WTC11 (cell line): ENCODE measurements at regions not wholly inside any gene's neighbourhood (a gene's known extent, or its start where the extent isn't known, plus 50 kb on each side); places are given as distances from the start of the nearest gene placed in this dataset.

Experiments used
- ATAC-seq: fragments of 200-7000 bp; cut with Tn5 transposase; 2 replicates; pipeline ENCODE4 v1.10.0; 2021; ENCODE audit warnings: mild to moderate bottlenecking, moderate library complexity
- CTCF ChIA-PET: fragments of 300-600 bp; sonication (Branson Sonifier 250); formaldehyde crosslinking; loops from one replicate; lab custom pipeline; 2021; ENCODE audit warnings: antibody characterized with exemption; lab: Charles Lee
- POLR2A ChIA-PET: fragments of 350-600 bp; sonication (Branson Sonifier 250); formaldehyde crosslinking; loops from one replicate; lab custom pipeline; 2021; ENCODE audit warnings: antibody characterized with exemption; lab: Charles Lee
- DNase-seq: peaks from one replicate; pipeline ENCODE4 v3.0.0; 2021; ENCODE audit warnings: low spot score
- H3K27ac Mint-ChIP-seq: 2 replicates; pipeline ENCODE4 v1.8.0; 2021; ENCODE audit warnings: mixed read lengths
- H3K27me3 Mint-ChIP-seq: 2 replicates; pipeline ENCODE4 v1.8.0; 2021; ENCODE audit warnings: low read depth, mild to moderate bottlenecking, moderate library complexity, mixed read lengths
- H3K36me3 Mint-ChIP-seq: 2 replicates; pipeline ENCODE4 v1.8.0; 2021; ENCODE audit warnings: mixed read lengths
- H3K4me1 Mint-ChIP-seq: 2 replicates; pipeline ENCODE4 v1.8.0; 2022; ENCODE audit warnings: mixed read lengths
- H3K4me3 Mint-ChIP-seq: 2 replicates; pipeline ENCODE4 v1.8.0; 2021; ENCODE audit warnings: mild to moderate bottlenecking, moderate library complexity, mixed read lengths
- H3K9me3 Mint-ChIP-seq: 2 replicates; pipeline ENCODE4 v1.8.0; 2021; ENCODE audit warnings: mixed read lengths
- ESRRA ChIP-seq: sonication (generic); formaldehyde crosslinking; IDR thresholded peaks from 2 replicates; pipeline ENCODE4 v1.8.1; 2022; ENCODE audit warnings: mild to moderate bottlenecking, missing genetic modification reagents, borderline replicate concordance
- FOXJ3 ChIP-seq: sonication (generic); formaldehyde crosslinking; IDR thresholded peaks from 2 replicates; pipeline ENCODE4 v1.9.0; 2021; ENCODE audit warnings: missing genetic modification reagents, mild to moderate bottlenecking, borderline replicate concordance
- FOXK1 ChIP-seq: sonication (generic); formaldehyde crosslinking; IDR thresholded peaks from 2 replicates; pipeline ENCODE4 v1.8.0; 2022; ENCODE audit warnings: mild to moderate bottlenecking, moderate library complexity, missing genetic modification reagents
- HMGA2 ChIP-seq: fragments of 250-450 bp; sonication (Bioruptor Pico); IDR thresholded peaks from 2 replicates; pipeline ENCODE4 v1.4.0; 2021; ENCODE audit warnings: mild to moderate bottlenecking, moderate library complexity
- MYBL2 ChIP-seq: sonication (generic); formaldehyde crosslinking; IDR thresholded peaks from 2 replicates; pipeline ENCODE4 v1.8.1; 2023; ENCODE audit warnings: mild to moderate bottlenecking, moderate library complexity, missing genetic modification reagents
- NFYB ChIP-seq: sonication (generic); formaldehyde crosslinking; conservative IDR thresholded peaks from 2 replicates; pipeline ENCODE4 v1.8.0; 2022; ENCODE audit warnings: low read depth, missing genetic modification reagents
- NR3C1 ChIP-seq: sonication (generic); formaldehyde crosslinking; conservative IDR thresholded peaks from 2 replicates; pipeline ENCODE4 v1.8.1; 2023; ENCODE audit warnings: low read depth, mild to moderate bottlenecking, missing genetic modification reagents
- RORB ChIP-seq: fragments of 250-450 bp; sonication (Bioruptor Pico); IDR thresholded peaks from 2 replicates; pipeline ENCODE4 v1.9.0; 2021; ENCODE audit warnings: mild to moderate bottlenecking
- SP1 ChIP-seq: sonication (generic); formaldehyde crosslinking; conservative IDR thresholded peaks from 2 replicates; pipeline ENCODE4 v1.8.1; 2022; ENCODE audit warnings: missing genetic modification reagents
- TEAD1 ChIP-seq: sonication (generic); formaldehyde crosslinking; IDR thresholded peaks from 2 replicates; pipeline ENCODE4 v1.8.0; 2022; ENCODE audit warnings: mild to moderate bottlenecking, missing genetic modification reagents
- USF2 ChIP-seq: sonication (generic); formaldehyde crosslinking; IDR thresholded peaks from 2 replicates; pipeline ENCODE4 v1.8.1; 2023; ENCODE audit warnings: mild to moderate bottlenecking, missing genetic modification reagents, moderate library complexity
- ZNF416 ChIP-seq: fragments of 250-450 bp; sonication (Bioruptor Pico); IDR thresholded peaks from 2 replicates; pipeline ENCODE4 v1.9.0; 2021; ENCODE audit warnings: mild to moderate bottlenecking, inconsistent platforms
- TF ChIP-seq, protein P1 (sequence below): sonication (generic); formaldehyde crosslinking; IDR thresholded peaks from 2 replicates; pipeline ENCODE4 v1.8.1; 2022; ENCODE audit warnings: mild to moderate bottlenecking, missing genetic modification reagents, moderate library complexity, borderline replicate concordance
- TF ChIP-seq, protein P2 (sequence below): sonication (generic); formaldehyde crosslinking; IDR thresholded peaks from 2 replicates; pipeline ENCODE4 v1.8.0; 2022; ENCODE audit warnings: mild to moderate bottlenecking, missing genetic modification reagents
- TF ChIP-seq, protein P3 (sequence below): fragments of 200-600 bp; IDR thresholded peaks from 2 replicates; pipeline ENCODE4 v1.8.0; 2022; ENCODE audit warnings: antibody characterized with exemption
- TF ChIP-seq, protein P4 (sequence below): sonication (generic); formaldehyde crosslinking; IDR thresholded peaks from 2 replicates; pipeline ENCODE4 v1.8.0; 2023; ENCODE audit warnings: mild to moderate bottlenecking, missing genetic modification reagents

DNA sequence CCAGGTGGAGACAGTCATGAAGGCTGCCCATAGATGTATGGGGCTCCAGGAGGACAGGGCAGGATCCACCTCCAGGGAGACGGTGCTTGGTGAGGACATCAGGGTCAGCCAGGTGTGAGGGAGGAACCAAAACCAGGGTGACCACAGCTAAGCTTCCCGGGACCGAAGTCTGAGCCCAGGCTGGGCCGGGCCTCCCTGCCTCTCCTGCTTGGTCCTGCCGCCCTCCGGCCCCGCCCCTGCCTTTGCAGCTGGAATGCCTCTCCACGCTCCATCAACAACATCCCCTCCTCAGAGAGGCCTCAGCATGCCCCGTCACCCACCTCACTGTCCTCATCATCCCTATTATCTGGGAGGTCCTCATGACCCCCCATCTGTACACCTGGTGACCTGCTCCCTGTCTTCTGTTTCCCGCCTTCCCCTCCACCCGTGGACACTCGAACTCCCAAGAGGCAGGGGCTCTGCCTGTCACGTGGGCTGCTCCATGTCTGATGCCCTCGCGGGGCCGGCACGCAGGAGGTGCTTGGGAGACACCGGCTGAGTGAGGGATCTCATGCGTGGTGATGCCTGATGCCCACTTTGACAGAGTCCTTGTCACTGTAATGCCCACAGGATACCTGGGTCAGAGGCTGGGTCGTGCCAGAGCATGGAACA, 59.4 kb downstream of the RTL6 start:
- TF ChIP-seq, protein P1, sequence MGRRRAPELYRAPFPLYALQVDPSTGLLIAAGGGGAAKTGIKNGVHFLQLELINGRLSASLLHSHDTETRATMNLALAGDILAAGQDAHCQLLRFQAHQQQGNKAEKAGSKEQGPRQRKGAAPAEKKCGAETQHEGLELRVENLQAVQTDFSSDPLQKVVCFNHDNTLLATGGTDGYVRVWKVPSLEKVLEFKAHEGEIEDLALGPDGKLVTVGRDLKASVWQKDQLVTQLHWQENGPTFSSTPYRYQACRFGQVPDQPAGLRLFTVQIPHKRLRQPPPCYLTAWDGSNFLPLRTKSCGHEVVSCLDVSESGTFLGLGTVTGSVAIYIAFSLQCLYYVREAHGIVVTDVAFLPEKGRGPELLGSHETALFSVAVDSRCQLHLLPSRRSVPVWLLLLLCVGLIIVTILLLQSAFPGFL: no peak
- 0 out of 2 replicates have a peak, but pooled peaks have one; percentile 19 for TF ChIP-seq FOXK1 (CRISPR knock-in tag)
- H3K36me3 Mint-ChIP-seq: no peaks in the 10 kb centered on the region
- POLR2A ChIA-PET: no interaction called here
- CTCF ChIA-PET: interaction anchor here (1.2 to 1.7 kb wide), 4 partner anchors 14 to 185 kb away, joined by 3 to 6 read pairs (median 4); no protein-coding TSS in a partner anchor
- peaks cover 8% of the 10 kb centered on the region for H3K4me1 Mint-ChIP-seq
- no peak overlapping the region for H3K4me3 Mint-ChIP-seq
- H3K27ac Mint-ChIP-seq: no peak overlapping the region
- ATAC-seq: no peak
- no peak for DNase-seq
- no peaks in the 10 kb centered on the region for H3K9me3 Mint-ChIP-seq
- H3K27me3 Mint-ChIP-seq: no peaks in the 10 kb centered on the region

GRCh38 chr22:44438056-44438455, 60.0 kb downstream of the RTL6 start:
- no peak overlapping the region for H3K27ac Mint-ChIP-seq
- CTCF ChIA-PET: interaction anchor here (1.1 to 1.7 kb wide), 5 partner anchors 13 to 371 kb away, joined by 3 to 6 read pairs (median 3); no protein-coding TSS in a partner anchor
- peaks cover 8% of the 10 kb centered on the region for H3K4me1 Mint-ChIP-seq
- H3K36me3 Mint-ChIP-seq: no peaks in the 10 kb centered on the region
- TF ChIP-seq SP1 (CRISPR knock-in tag) (no peak), FOXJ3 (CRISPR knock-in tag) (no peak), ZNF416 (CRISPR knock-in tag) (no peak), NFYB (CRISPR knock-in tag) (no peak), TEAD1 (CRISPR knock-in tag) (no peak), RORB (CRISPR knock-in tag) (no peak)
- TF ChIP-seq, protein P2, sequence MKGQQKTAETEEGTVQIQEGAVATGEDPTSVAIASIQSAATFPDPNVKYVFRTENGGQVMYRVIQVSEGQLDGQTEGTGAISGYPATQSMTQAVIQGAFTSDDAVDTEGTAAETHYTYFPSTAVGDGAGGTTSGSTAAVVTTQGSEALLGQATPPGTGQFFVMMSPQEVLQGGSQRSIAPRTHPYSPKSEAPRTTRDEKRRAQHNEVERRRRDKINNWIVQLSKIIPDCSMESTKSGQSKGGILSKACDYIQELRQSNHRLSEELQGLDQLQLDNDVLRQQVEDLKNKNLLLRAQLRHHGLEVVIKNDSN: no peak
- TF ChIP-seq, all 79 proteins: peak for 0
- ATAC-seq (peak; percentile 89), DNase-seq (peak; percentile 58)
- H3K4me3 Mint-ChIP-seq: no peak overlapping the region
- no peaks in the 10 kb centered on the region for H3K27me3 Mint-ChIP-seq
- POLR2A ChIA-PET: no interaction called here
- no peaks in the 10 kb centered on the region for H3K9me3 Mint-ChIP-seq

GRCh38 chr22:44437216-44438055, 60.6 kb downstream of the RTL6 start:
- H3K4me3 Mint-ChIP-seq: no peak overlapping the region
- 0 out of 2 replicates have a peak overlapping the region, but pooled peaks have one; percentile 27 for H3K27ac Mint-ChIP-seq
- peaks cover 5% of the 10 kb centered on the region for H3K4me1 Mint-ChIP-seq
- H3K27me3 Mint-ChIP-seq: no peaks in the 10 kb centered on the region
- POLR2A ChIA-PET: no interaction called here
- CTCF ChIA-PET: interaction anchor here (1.1 to 1.7 kb wide), 5 partner anchors 13 to 370 kb away, joined by 3 to 6 read pairs (median 3); no protein-coding TSS in a partner anchor
- H3K36me3 Mint-ChIP-seq: no peaks in the 10 kb centered on the region
- DNase-seq (no peak), ATAC-seq (no peak)
- TF ChIP-seq USF2: peak; percentile 30; the same call in 1 of the 2 replicates
- TF ChIP-seq, protein P3, sequence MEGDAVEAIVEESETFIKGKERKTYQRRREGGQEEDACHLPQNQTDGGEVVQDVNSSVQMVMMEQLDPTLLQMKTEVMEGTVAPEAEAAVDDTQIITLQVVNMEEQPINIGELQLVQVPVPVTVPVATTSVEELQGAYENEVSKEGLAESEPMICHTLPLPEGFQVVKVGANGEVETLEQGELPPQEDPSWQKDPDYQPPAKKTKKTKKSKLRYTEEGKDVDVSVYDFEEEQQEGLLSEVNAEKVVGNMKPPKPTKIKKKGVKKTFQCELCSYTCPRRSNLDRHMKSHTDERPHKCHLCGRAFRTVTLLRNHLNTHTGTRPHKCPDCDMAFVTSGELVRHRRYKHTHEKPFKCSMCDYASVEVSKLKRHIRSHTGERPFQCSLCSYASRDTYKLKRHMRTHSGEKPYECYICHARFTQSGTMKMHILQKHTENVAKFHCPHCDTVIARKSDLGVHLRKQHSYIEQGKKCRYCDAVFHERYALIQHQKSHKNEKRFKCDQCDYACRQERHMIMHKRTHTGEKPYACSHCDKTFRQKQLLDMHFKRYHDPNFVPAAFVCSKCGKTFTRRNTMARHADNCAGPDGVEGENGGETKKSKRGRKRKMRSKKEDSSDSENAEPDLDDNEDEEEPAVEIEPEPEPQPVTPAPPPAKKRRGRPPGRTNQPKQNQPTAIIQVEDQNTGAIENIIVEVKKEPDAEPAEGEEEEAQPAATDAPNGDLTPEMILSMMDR: no peak
- no peaks in the 10 kb centered on the region for H3K9me3 Mint-ChIP-seq

DNA sequence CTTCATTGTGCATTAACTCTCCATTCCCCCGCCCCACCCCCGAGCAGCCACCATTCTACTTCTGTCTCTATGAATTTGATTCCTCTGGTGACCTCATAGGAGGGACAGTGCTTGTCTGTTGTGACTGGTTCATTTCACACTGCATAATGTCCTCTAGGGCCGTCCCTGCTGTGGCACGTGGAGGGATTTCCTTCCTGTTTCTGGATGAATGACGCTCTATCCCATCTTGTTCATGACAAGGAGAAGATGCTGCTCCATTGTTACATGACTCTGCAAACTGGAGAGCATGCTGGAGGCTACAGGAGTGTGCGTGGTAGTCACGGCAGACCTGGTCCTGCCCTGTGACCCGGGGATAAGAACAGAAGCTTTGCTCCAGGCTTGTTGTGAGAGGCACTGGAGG, 61.3 kb downstream of the RTL6 start:
- Mint-ChIP-seq H3K4me1 (peaks cover 5% of the 10 kb centered on the region), H3K9me3 (no peaks in the 10 kb centered on the region), H3K36me3 (no peaks in the 10 kb centered on the region), H3K27me3 (no peaks in the 10 kb centered on the region), H3K4me3 (no peak overlapping the region), H3K27ac (no peak overlapping the region)
- CTCF ChIA-PET: interaction anchor here (1.7 kb wide), 1 partner anchor 187 kb away, joined by 6 read pairs; no protein-coding TSS in a partner anchor
- DNase-seq: no peak
- POLR2A ChIA-PET: no interaction called here
- no peak for ATAC-seq
- TF ChIP-seq ESRRA (CRISPR knock-in tag) (no peak), HMGA2 (CRISPR knock-in tag) (no peak), MYBL2 (no peak), NR3C1 (CRISPR knock-in tag) (no peak), FOXJ3 (CRISPR knock-in tag) (no peak)
- TF ChIP-seq, protein P1: no peak
- TF ChIP-seq, protein P4, sequence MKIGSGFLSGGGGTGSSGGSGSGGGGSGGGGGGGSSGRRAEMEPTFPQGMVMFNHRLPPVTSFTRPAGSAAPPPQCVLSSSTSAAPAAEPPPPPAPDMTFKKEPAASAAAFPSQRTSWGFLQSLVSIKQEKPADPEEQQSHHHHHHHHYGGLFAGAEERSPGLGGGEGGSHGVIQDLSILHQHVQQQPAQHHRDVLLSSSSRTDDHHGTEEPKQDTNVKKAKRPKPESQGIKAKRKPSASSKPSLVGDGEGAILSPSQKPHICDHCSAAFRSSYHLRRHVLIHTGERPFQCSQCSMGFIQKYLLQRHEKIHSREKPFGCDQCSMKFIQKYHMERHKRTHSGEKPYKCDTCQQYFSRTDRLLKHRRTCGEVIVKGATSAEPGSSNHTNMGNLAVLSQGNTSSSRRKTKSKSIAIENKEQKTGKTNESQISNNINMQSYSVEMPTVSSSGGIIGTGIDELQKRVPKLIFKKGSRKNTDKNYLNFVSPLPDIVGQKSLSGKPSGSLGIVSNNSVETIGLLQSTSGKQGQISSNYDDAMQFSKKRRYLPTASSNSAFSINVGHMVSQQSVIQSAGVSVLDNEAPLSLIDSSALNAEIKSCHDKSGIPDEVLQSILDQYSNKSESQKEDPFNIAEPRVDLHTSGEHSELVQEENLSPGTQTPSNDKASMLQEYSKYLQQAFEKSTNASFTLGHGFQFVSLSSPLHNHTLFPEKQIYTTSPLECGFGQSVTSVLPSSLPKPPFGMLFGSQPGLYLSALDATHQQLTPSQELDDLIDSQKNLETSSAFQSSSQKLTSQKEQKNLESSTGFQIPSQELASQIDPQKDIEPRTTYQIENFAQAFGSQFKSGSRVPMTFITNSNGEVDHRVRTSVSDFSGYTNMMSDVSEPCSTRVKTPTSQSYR (CRISPR knock-in tag): no peak
